Keratinocyte (primary cell): ENCODE measurements at regions not wholly inside any gene's neighbourhood (a gene's known extent, or its start where the extent isn't known, plus 50 kb on each side); places are given as distances from the start of the nearest gene placed in this dataset.

Experiments used
- DNase-seq: peaks from one replicate; pipeline ENCODE4 v3.0.0-alpha.2; 2011; ENCODE audit warnings: low read depth, missing footprints, low spot score
- FAIRE-seq: peaks from 2 replicates; lab custom pipeline; 2011; peaks lifted over from hg19 to GRCh38; lab: Jason Lieb, UNC
- H2AFZ ChIP-seq: 2 replicates; pipeline ENCODE4 v1.6.0; 2012; ENCODE audit warnings: low read length, control low read depth, inconsistent platforms; ENCODE audit not compliant: control insufficient read depth
- H3K27ac ChIP-seq: 2 replicates; pipeline ENCODE4 v1.5.1; 2011; ENCODE audit warnings: low read length; ENCODE audit not compliant: control insufficient read depth, insufficient read depth
- H3K27me3 ChIP-seq: 3 replicates; pipeline ENCODE4 v1.6.0; 2011; ENCODE audit warnings: low read length; ENCODE audit not compliant: control insufficient read depth, insufficient read depth; ENCODE audit errors: extremely low read depth
- H3K36me3 ChIP-seq, 2 experiments: 2 replicates in 1 of 2; 3 replicates in 1 of 2; pipeline ENCODE4 v1.5.1; 2011; ENCODE audit warnings: low read length in 2 of 2, mild to moderate bottlenecking in 1 of 2; ENCODE audit not compliant: control insufficient read depth in 2 of 2, insufficient read depth in 2 of 2; ENCODE audit errors: extremely low read depth in 1 of 2
- H3K4me1 ChIP-seq: 3 replicates; pipeline ENCODE4 v1.5.1; 2011; ENCODE audit warnings: low read length; ENCODE audit not compliant: control insufficient read depth, insufficient read depth; ENCODE audit errors: extremely low read depth
- H3K4me2 ChIP-seq: 3 replicates; pipeline ENCODE4 v1.6.0; 2011; ENCODE audit warnings: low read depth, low read length; ENCODE audit not compliant: control insufficient read depth, insufficient read depth; ENCODE audit errors: extremely low read depth
- H3K4me3 ChIP-seq, 3 experiments: fragments of 200-600 bp in 1 of 3; sonication (generic) in 1 of 3; 2 replicates in 2 of 3; 3 replicates in 1 of 3; pipeline ENCODE4 v1.5.1; 2011 to 2016; ENCODE audit warnings: low read length in 3 of 3, mild to moderate bottlenecking in 3 of 3, control low read depth in 2 of 3, inconsistent platforms in 1 of 3, low read depth in 1 of 3, mixed read lengths in 1 of 3, mixed run types in 1 of 3, moderate library complexity in 1 of 3; ENCODE audit not compliant: control insufficient read depth in 2 of 3, insufficient read depth in 2 of 3; ENCODE audit errors: extremely low read depth in 1 of 3
- H3K79me2 ChIP-seq: 2 replicates; pipeline ENCODE4 v1.6.0; 2012; ENCODE audit warnings: low read length; ENCODE audit not compliant: control insufficient read depth, insufficient read depth
- H3K9ac ChIP-seq: 3 replicates; pipeline ENCODE4 v1.6.0; 2011; ENCODE audit warnings: low read length; ENCODE audit not compliant: control insufficient read depth, insufficient read depth; ENCODE audit errors: extremely low read depth
- H3K9me1 ChIP-seq: 3 replicates; pipeline ENCODE4 v1.6.0; 2011; ENCODE audit warnings: low read length; ENCODE audit not compliant: control insufficient read depth, insufficient read depth; ENCODE audit errors: extremely low read depth
- H3K9me3 ChIP-seq: 2 replicates; pipeline ENCODE4 v1.5.1; 2012; ENCODE audit warnings: low read depth, low read length; ENCODE audit not compliant: control insufficient read depth
- H4K20me1 ChIP-seq: 3 replicates; pipeline ENCODE4 v1.6.0; 2011; ENCODE audit warnings: low read length; ENCODE audit not compliant: control insufficient read depth, insufficient read depth; ENCODE audit errors: extremely low read depth
- CTCF ChIP-seq, 3 experiments: IDR thresholded peaks in 1 of 3; conservative IDR thresholded peaks in 1 of 3; optimal IDR thresholded peaks in 1 of 3; 2 replicates in 2 of 3; 3 replicates in 1 of 3; pipeline versions ENCODE3 to v1.5.1; 2011; ENCODE audit warnings: low read length in 3 of 3, mild to moderate bottlenecking in 3 of 3, moderate library complexity in 2 of 3, control low read depth in 1 of 3, inconsistent platforms in 1 of 3; ENCODE audit not compliant: insufficient read depth in 2 of 3; ENCODE audit errors: extremely low read depth in 1 of 3
- EZH2 ChIP-seq: IDR thresholded peaks from one replicate; pipeline ENCODE4 v1.6.1; 2012; ENCODE audit warnings: inconsistent platforms, mild to moderate bottlenecking, low read length, moderate library complexity
- dilution Hi-C: fragments of 300-500 bp; cut with MboI; formaldehyde crosslinking; loops from one replicate; pipeline ENCODE4 v1.7.0; 2020; ENCODE audit warnings: low sequenced_read_pairs; ENCODE audit not compliant: extremely low pct_ligation_motif_present

GRCh38 chr2:180203972-180204371, 196.9 kb upstream of the CWC22 start:
- H3K4me2 ChIP-seq = no peak overlapping the region

DNA sequence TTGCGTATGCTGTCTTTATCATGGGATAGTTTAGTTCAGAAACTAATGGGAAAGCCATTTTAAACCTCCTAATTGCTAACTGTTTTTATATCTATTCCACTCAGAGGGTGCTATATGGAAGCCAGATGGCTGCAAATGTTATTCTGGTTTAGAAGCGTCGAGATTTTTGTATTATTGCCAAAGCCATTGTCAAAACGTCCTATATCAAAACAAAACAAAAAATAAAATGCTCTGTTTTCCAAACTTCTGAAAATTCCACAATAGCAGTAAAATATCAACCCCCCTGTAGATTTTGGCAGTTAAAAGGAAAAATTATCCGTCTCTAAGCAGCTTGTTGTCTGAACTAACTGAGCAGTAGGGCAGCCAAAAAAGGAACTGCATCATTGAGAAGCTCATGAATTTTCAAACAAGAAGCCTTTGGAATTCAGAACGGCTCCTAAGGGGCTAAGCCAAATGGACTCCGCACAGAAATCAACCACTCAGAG, 195.4 kb upstream of the CWC22 start:
- Histone ChIP-seq H3K4me1 (no peaks in the 10 kb centered on the region), H3K79me2 (no peaks in the 10 kb centered on the region), H3K27me3 (no peaks in the 10 kb centered on the region), H3K9me3 (no peaks in the 10 kb centered on the region), H3K4me2 (no peak overlapping the region), H2AFZ (no peak overlapping the region), H3K4me3 (no peak overlapping the region), H3K27ac (no peak overlapping the region), H3K9me1 (no peaks in the 10 kb centered on the region), H4K20me1 (no peaks in the 10 kb centered on the region), H3K36me3 (no peaks in the 10 kb centered on the region), H3K9ac (no peak overlapping the region)
- dilution Hi-C loops = no loop called here
- no peak for FAIRE-seq
- no peak for TF ChIP-seq CTCF (optimal IDR thresholded peaks at IDR 0.05 in 1 of 3, IDR thresholded peaks at IDR 0.05 in 1 of 3, conservative IDR thresholded peaks at IDR 0.05 in 1 of 3; ENCODE audit: extremely low read depth in 1 of 3, insufficient read depth in 2 of 3, low read length in 3 of 3)
- no peak for TF ChIP-seq EZH2
- no peak for DNase-seq

More at GRCh38 chr2:180203972-180204371, 196.9 kb upstream of the CWC22 start:
- Histone ChIP-seq H3K79me2 (no peaks in the 10 kb centered on the region), H3K9me1 (no peaks in the 10 kb centered on the region), H2AFZ (no peak overlapping the region), H3K4me1 (peaks cover 2% of the 10 kb centered on the region), H3K27me3 (no peaks in the 10 kb centered on the region), H3K9me3 (no peaks in the 10 kb centered on the region), H3K36me3 (no peaks in the 10 kb centered on the region), H3K27ac (no peak overlapping the region), H3K9ac (no peak overlapping the region), H3K4me3 (no peak overlapping the region), H4K20me1 (no peaks in the 10 kb centered on the region)
- no peak for DNase-seq
- TF ChIP-seq EZH2 (no peak), CTCF (optimal IDR thresholded peaks at IDR 0.05 in 1 of 3, IDR thresholded peaks at IDR 0.05 in 1 of 3, conservative IDR thresholded peaks at IDR 0.05 in 1 of 3; ENCODE audit: extremely low read depth in 1 of 3, insufficient read depth in 2 of 3, low read length in 3 of 3) (no peak)
- dilution Hi-C loops = no loop called here
- FAIRE-seq = peak; percentile 55
